ENCODE measurements at regions not wholly inside any gene's neighbourhood (a gene's known extent, or its start where the extent isn't known, plus 50 kb on each side); places are given as distances from the start of the nearest gene placed in this dataset.

- DNase-seq, result no peak
- Histone ChIP-seq H3K4me1 (ENCODE audit: insufficient read depth, low read length) (no peaks in the 10 kb centered on the region), H3K36me3 (ENCODE audit: insufficient read depth, low read length) (no peaks in the 10 kb centered on the region), H3K27ac (ENCODE audit: low read length) (no peak overlapping the region), H2AFZ (ENCODE audit: low read depth, low read length) (no peak overlapping the region), H3K27me3 (ENCODE audit: insufficient read depth, low read length, poor library complexity) (peaks cover 23% of the 10 kb centered on the region), H3K4me3 (ENCODE audit: low read depth in 1 of 2, low read length in 2 of 2) (no peak overlapping the region), H3K4me2 (ENCODE audit: insufficient read depth, low read length) (no peak overlapping the region), H3K79me2 (ENCODE audit: insufficient read depth, low read length) (no peaks in the 10 kb centered on the region), H3K9me3 (ENCODE audit: insufficient read depth, low read length, severe bottlenecking) (no peaks in the 10 kb centered on the region), H3K9ac (ENCODE audit: low read depth, low read length) (no peak overlapping the region), H4K20me1 (ENCODE audit: insufficient read depth, low read length) (no peaks in the 10 kb centered on the region)
- no peak for ATAC-seq (ENCODE audit: insufficient read depth, low read depth)
- no peak for TF ChIP-seq CTCF (IDR thresholded peaks at IDR 0.05; ENCODE audit: borderline replicate concordance, extremely low read depth, low read length, poor library complexity, severe bottlenecking)
- TF ChIP-seq EZH2 (IDR thresholded peaks at IDR 0.05; ENCODE audit: borderline replicate concordance, low read depth, low read length, severe bottlenecking), result no peak
Observed at GRCh38 chr3:5321666-5322340, 134.3 kb downstream of the EDEM1 start.

GRCh38 chr3:5324780-5325179, 137.3 kb downstream of the EDEM1 start:
- TF ChIP-seq EZH2 (IDR thresholded peaks at IDR 0.05; ENCODE audit: borderline replicate concordance, low read depth, low read length, severe bottlenecking) (no peak), CTCF (IDR thresholded peaks at IDR 0.05; ENCODE audit: borderline replicate concordance, extremely low read depth, low read length, poor library complexity, severe bottlenecking) (no peak)
- H3K27me3 ChIP-seq (ENCODE audit: insufficient read depth, low read length, poor library complexity), result peaks cover 18% of the 10 kb centered on the region

GRCh38 chr3:5330152-5330810, 142.8 kb downstream of the EDEM1 start:
- no peaks in the 10 kb centered on the region for H3K36me3 ChIP-seq (ENCODE audit: insufficient read depth, low read length)
- no peaks in the 10 kb centered on the region for H3K79me2 ChIP-seq (ENCODE audit: insufficient read depth, low read length)
- H3K4me3 ChIP-seq (ENCODE audit: low read depth in 1 of 2, low read length in 2 of 2), result no peak overlapping the region
- H2AFZ ChIP-seq (ENCODE audit: low read depth, low read length), result no peak overlapping the region
- peaks cover 4% of the 10 kb centered on the region for H3K27me3 ChIP-seq (ENCODE audit: insufficient read depth, low read length, poor library complexity)
- no peak overlapping the region for H3K27ac ChIP-seq (ENCODE audit: low read length)
- no peaks in the 10 kb centered on the region for H4K20me1 ChIP-seq (ENCODE audit: insufficient read depth, low read length)
- H3K4me1 ChIP-seq (ENCODE audit: insufficient read depth, low read length), result no peaks in the 10 kb centered on the region
- TF ChIP-seq CTCF (IDR thresholded peaks at IDR 0.05; ENCODE audit: borderline replicate concordance, extremely low read depth, low read length, poor library complexity, severe bottlenecking) (no peak), EZH2 (IDR thresholded peaks at IDR 0.05; ENCODE audit: borderline replicate concordance, low read depth, low read length, severe bottlenecking) (no peak)
- ATAC-seq (ENCODE audit: insufficient read depth, low read depth), result no peak
- no peaks in the 10 kb centered on the region for H3K9me3 ChIP-seq (ENCODE audit: insufficient read depth, low read length, severe bottlenecking)
- H3K4me2 ChIP-seq (ENCODE audit: insufficient read depth, low read length), result no peak overlapping the region
- no peak for DNase-seq
- H3K9ac ChIP-seq (ENCODE audit: low read depth, low read length), result no peak overlapping the region

More at GRCh38 chr3:5324780-5325179, 137.3 kb downstream of the EDEM1 start:
- Histone ChIP-seq H3K4me1 (ENCODE audit: insufficient read depth, low read length) (no peaks in the 10 kb centered on the region), H4K20me1 (ENCODE audit: insufficient read depth, low read length) (no peaks in the 10 kb centered on the region), H3K9ac (ENCODE audit: low read depth, low read length) (no peak overlapping the region), H3K4me2 (ENCODE audit: insufficient read depth, low read length) (no peak overlapping the region), H3K27ac (ENCODE audit: low read length) (no peak overlapping the region), H3K9me3 (ENCODE audit: insufficient read depth, low read length, severe bottlenecking) (no peaks in the 10 kb centered on the region), H3K36me3 (ENCODE audit: insufficient read depth, low read length) (no peaks in the 10 kb centered on the region), H2AFZ (ENCODE audit: low read depth, low read length) (no peak overlapping the region), H3K4me3 (ENCODE audit: low read depth in 1 of 2, low read length in 2 of 2) (no peak overlapping the region), H3K79me2 (ENCODE audit: insufficient read depth, low read length) (no peaks in the 10 kb centered on the region)
- DNase-seq, result no peak
- no peak for ATAC-seq (ENCODE audit: insufficient read depth, low read depth)

All from DND-41 (cell line).